ENCODE measurements at regions not wholly inside any gene's neighbourhood (a gene's known extent, or its start where the extent isn't known, plus 50 kb on each side); places are given as distances from the start of the nearest gene placed in this dataset.
A peak's percentile ranks its signal among the peaks of the same experiment; 100 is the strongest.
"Not testable (repeated sequence)": the region's sequence is repeated elsewhere in the genome, so short reads cannot be mapped to it uniquely, and the experiment has no call there.

- Histone ChIP-seq H3K27ac (no peak overlapping the region), H3K27me3 (no peaks in the 10 kb centered on the region), H3K4me1 (no peaks in the 10 kb centered on the region), H3K4me3 (no peak overlapping the region), H3K36me3 (no peaks in the 10 kb centered on the region), H3K9me3 (no peaks in the 10 kb centered on the region)
- no peak for DNase-seq
- no peak for TF ChIP-seq POLR2A (IDR thresholded peaks at IDR 0.05)
- TF ChIP-seq CTCF (IDR thresholded peaks at IDR 0.05), result no peak
- 41 to 70% methylated on average over 4 of the region's 4 CpGs for WGBS, 2 donors
- intact Hi-C loops (cut with DNase I), result no loop called here
Measured at GRCh38 chr5:7169240-7169878, 226.6 kb upstream of the ADCY2 start.

- intact Hi-C loops (cut with DNase I); DNase-seq: not testable (repeated sequence)
- WGBS, 2 donors, result 57 to 60% methylated on average over 8 to 15 of the region's 16 CpGs
Measured at GRCh38 chr5:7170785-7171184, 225.2 kb upstream of the ADCY2 start.

DNA sequence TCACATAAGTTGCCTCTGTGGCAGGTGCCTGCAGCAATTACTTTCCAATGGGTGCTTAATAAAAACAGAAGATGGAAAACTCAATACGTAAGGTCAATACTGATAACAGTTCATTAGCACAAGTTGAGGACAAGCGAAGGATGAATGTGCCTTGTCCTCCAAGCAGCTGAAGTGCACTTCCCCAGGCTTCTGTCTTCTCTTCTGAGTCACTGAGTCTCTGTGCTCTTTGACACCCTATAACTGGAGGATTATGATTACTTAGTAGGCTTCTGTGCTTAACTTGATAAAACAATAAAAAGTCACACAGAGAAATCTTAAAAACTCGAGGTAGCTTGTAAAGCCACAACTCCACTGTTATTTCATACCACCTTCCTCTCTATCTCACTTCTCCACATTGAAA, 216.6 kb upstream of the ADCY2 start:
- H3K27me3 ChIP-seq, result no peaks in the 10 kb centered on the region
- no peaks in the 10 kb centered on the region for H3K36me3 ChIP-seq
- intact Hi-C loops (cut with DNase I), result no loop called here
- H3K9me3 ChIP-seq, result no peaks in the 10 kb centered on the region
- no peak for DNase-seq
- no peaks in the 10 kb centered on the region for H3K4me1 ChIP-seq
- no peak overlapping the region for H3K27ac ChIP-seq
- H3K4me3 ChIP-seq, result no peak overlapping the region
- 41 to 49% methylated on average over 3 of the region's 3 CpGs for WGBS, 2 donors
- TF ChIP-seq CTCF (IDR thresholded peaks at IDR 0.05) (no peak), POLR2A (IDR thresholded peaks at IDR 0.05) (no peak)

More at GRCh38 chr5:7170785-7171184, 225.2 kb upstream of the ADCY2 start:
- not testable (repeated sequence) for H3K27me3 ChIP-seq, H3K4me1 ChIP-seq, H3K36me3 ChIP-seq, H3K9me3 ChIP-seq
- Histone ChIP-seq H3K4me3 (peak overlapping the region in 2 of 4 donors; percentile 6 to 16), H3K27ac (peak overlapping the region in 1 of 4 donors; percentile 51)

DNA sequence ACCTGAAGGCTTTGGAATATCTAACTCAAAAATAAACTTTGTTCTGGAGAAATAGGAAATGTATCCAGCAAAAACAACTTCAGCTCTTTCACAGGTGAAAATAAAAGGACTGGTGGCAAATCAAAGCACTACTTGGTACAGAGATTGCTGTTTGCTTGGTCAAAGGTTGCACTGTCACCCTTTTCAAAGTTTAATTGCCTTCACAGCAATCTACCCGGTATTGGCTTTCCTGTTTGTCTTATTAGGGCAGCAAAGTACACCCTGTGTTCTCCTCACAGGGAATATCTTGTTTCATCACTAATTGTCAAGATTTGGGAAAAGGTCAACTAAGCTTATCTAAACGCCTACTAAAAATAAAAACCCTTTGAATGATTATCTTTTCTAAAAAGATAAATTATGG, 214.1 kb upstream of the ADCY2 start:
- Histone ChIP-seq H3K27ac (no peak overlapping the region), H3K27me3 (no peaks in the 10 kb centered on the region), H3K9me3 (no peaks in the 10 kb centered on the region), H3K4me3 (no peak overlapping the region), H3K36me3 (no peaks in the 10 kb centered on the region), H3K4me1 (no peaks in the 10 kb centered on the region)
- TF ChIP-seq CTCF (IDR thresholded peaks at IDR 0.05) (no peak), POLR2A (IDR thresholded peaks at IDR 0.05) (no peak)
- intact Hi-C loops (cut with DNase I), result no loop called here
- 42 to 45% methylated on average over 2 of the region's 2 CpGs for WGBS, 2 donors
- DNase-seq, result no peak

- Histone ChIP-seq H3K4me1 (no peaks in the 10 kb centered on the region), H3K27ac (no peak overlapping the region), H3K4me3 (no peak overlapping the region), H3K36me3 (no peaks in the 10 kb centered on the region), H3K9me3 (no peaks in the 10 kb centered on the region), H3K27me3 (no peaks in the 10 kb centered on the region)
- no peak for DNase-seq
- intact Hi-C loops (cut with DNase I), result no loop called here
- no peak for TF ChIP-seq POLR2A (IDR thresholded peaks at IDR 0.05)
- no peak for TF ChIP-seq CTCF (IDR thresholded peaks at IDR 0.05)
- WGBS, 2 donors, result 55 to 62% methylated on average over 7 of the region's 7 CpGs
Measured at GRCh38 chr5:7185742-7186141, 210.2 kb upstream of the ADCY2 start.

- WGBS, 2 donors, result 44 to 48% methylated on average over 3 of the region's 3 CpGs
- H3K4me1 ChIP-seq, result no peaks in the 10 kb centered on the region
- no peak overlapping the region for H3K27ac ChIP-seq
- H3K4me3 ChIP-seq, result no peak overlapping the region
- no peaks in the 10 kb centered on the region for H3K27me3 ChIP-seq
- no peaks in the 10 kb centered on the region for H3K9me3 ChIP-seq
- DNase-seq, result no peak
- H3K36me3 ChIP-seq, result no peaks in the 10 kb centered on the region
- no peak for TF ChIP-seq POLR2A (IDR thresholded peaks at IDR 0.05)
- TF ChIP-seq CTCF (IDR thresholded peaks at IDR 0.05), result no peak
- intact Hi-C loops (cut with DNase I), result no loop called here
Measured at GRCh38 chr5:7186818-7187217, 209.1 kb upstream of the ADCY2 start.

Data from esophagus squamous epithelium (tissue), 5 donors.